ENCODE measurements at regions not wholly inside any gene's neighbourhood (a gene's known extent, or its start where the extent isn't known, plus 50 kb on each side); places are given as distances from the start of the nearest gene placed in this dataset.

- TF ChIP-seq, protein P1, sequence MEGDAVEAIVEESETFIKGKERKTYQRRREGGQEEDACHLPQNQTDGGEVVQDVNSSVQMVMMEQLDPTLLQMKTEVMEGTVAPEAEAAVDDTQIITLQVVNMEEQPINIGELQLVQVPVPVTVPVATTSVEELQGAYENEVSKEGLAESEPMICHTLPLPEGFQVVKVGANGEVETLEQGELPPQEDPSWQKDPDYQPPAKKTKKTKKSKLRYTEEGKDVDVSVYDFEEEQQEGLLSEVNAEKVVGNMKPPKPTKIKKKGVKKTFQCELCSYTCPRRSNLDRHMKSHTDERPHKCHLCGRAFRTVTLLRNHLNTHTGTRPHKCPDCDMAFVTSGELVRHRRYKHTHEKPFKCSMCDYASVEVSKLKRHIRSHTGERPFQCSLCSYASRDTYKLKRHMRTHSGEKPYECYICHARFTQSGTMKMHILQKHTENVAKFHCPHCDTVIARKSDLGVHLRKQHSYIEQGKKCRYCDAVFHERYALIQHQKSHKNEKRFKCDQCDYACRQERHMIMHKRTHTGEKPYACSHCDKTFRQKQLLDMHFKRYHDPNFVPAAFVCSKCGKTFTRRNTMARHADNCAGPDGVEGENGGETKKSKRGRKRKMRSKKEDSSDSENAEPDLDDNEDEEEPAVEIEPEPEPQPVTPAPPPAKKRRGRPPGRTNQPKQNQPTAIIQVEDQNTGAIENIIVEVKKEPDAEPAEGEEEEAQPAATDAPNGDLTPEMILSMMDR (IDR thresholded peaks at IDR 0.05) = no peak
- no peak for TF ChIP-seq POLR2AphosphoS5 (IDR thresholded peaks at IDR 0.05)
Observed at GRCh38 chr4:139611391-139611790, 54.2 kb upstream of the MGST2 start.

All from breast epithelium (tissue), 3 donors.